GM23338 (cell line): ENCODE measurements at regions not wholly inside any gene's neighbourhood (a gene's known extent, or its start where the extent isn't known, plus 50 kb on each side); places are given as distances from the start of the nearest gene placed in this dataset.

Source experiments
- ATAC-seq: fragments of 200-7000 bp; cut with Tn5 transposase; 3 replicates; pipeline ENCODE4 v1.9.1; 2020
- DNase-seq: peaks from one replicate; pipeline ENCODE4 v3.0.0-alpha.2; 2015; ENCODE audit warnings: low spot score
- H2AFZ ChIP-seq: fragments of 200-600 bp; sonication (generic); 2 replicates; pipeline ENCODE4 v1.8.0; 2016; ENCODE audit warnings: antibody characterized with exemption, mild to moderate bottlenecking, moderate library complexity
- H3F3A ChIP-seq: fragments of 200-600 bp; sonication (generic); replicated peaks from 2 replicates; pipeline ENCODE4 v1.8.0; 2017; ENCODE audit warnings: antibody characterized with exemption, mixed run types, low read depth
- H3K27ac ChIP-seq: fragments of 200-600 bp; sonication (generic); 2 replicates; pipeline ENCODE4 v1.6.1; 2016; ENCODE audit warnings: low read depth
- H3K27me3 ChIP-seq: fragments of 200-600 bp; sonication (generic); 2 replicates; pipeline ENCODE4 v1.8.0; 2016; ENCODE audit warnings: mild to moderate bottlenecking, mixed run types, moderate library complexity; ENCODE audit not compliant: insufficient read depth
- H3K36me3 ChIP-seq: fragments of 200-600 bp; sonication (generic); 2 replicates; pipeline ENCODE4 v1.8.0; 2016; ENCODE audit warnings: mild to moderate bottlenecking; ENCODE audit not compliant: insufficient read depth
- H3K4me1 ChIP-seq: fragments of 200-600 bp; sonication (generic); 2 replicates; pipeline ENCODE4 v1.8.0; 2016; ENCODE audit warnings: mild to moderate bottlenecking, moderate library complexity; ENCODE audit not compliant: insufficient read depth
- H3K4me2 ChIP-seq: fragments of 200-600 bp; sonication (generic); 2 replicates; pipeline ENCODE4 v1.7.1; 2017; ENCODE audit warnings: mixed run types
- H3K4me3 ChIP-seq: fragments of 200-600 bp; sonication (generic); 2 replicates; pipeline ENCODE4 v1.6.1; 2016; ENCODE audit warnings: mixed run types
- H3K79me2 ChIP-seq: fragments of 200-600 bp; sonication (generic); replicated peaks from 2 replicates; pipeline ENCODE4 v1.8.0; 2017; ENCODE audit warnings: mild to moderate bottlenecking; ENCODE audit not compliant: insufficient read depth
- H3K9me2 ChIP-seq: fragments of 200-600 bp; sonication (generic); 2 replicates; pipeline ENCODE4 v1.8.0; 2017; ENCODE audit not compliant: insufficient read depth
- H4K20me1 ChIP-seq: fragments of 200-600 bp; sonication (generic); replicated peaks from 2 replicates; pipeline ENCODE4 v1.8.0; 2017; ENCODE audit warnings: mild to moderate bottlenecking; ENCODE audit not compliant: insufficient read depth
- H3K27ac Mint-ChIP-seq: 2 replicates; pipeline ENCODE4 v1.8.0; 2020; ENCODE audit warnings: inconsistent platforms, mild to moderate bottlenecking, moderate library complexity, mixed read lengths
- H3K27me3 Mint-ChIP-seq: 3 replicates; pipeline ENCODE4 v1.8.0; 2022; ENCODE audit warnings: low read depth, mild to moderate bottlenecking, moderate library complexity, mixed read lengths, inconsistent platforms; ENCODE audit not compliant: insufficient read depth, poor library complexity
- H3K36me3 Mint-ChIP-seq: 3 replicates; pipeline ENCODE4 v1.8.0; 2021; ENCODE audit warnings: low read depth, mild to moderate bottlenecking, inconsistent platforms, moderate library complexity, mixed read lengths
- H3K4me1 Mint-ChIP-seq: 3 replicates; pipeline ENCODE4 v1.8.0; 2020; ENCODE audit warnings: mild to moderate bottlenecking, inconsistent platforms, mixed read lengths
- H3K4me3 Mint-ChIP-seq: 3 replicates; pipeline ENCODE4 v1.8.0; 2021; ENCODE audit warnings: moderate library complexity, mild to moderate bottlenecking, inconsistent platforms, mixed read lengths
- H3K9me3 Mint-ChIP-seq: 3 replicates; pipeline ENCODE4 v1.8.0; 2020; ENCODE audit warnings: moderate library complexity, mild to moderate bottlenecking, inconsistent platforms, mixed read lengths
- CREB1 ChIP-seq: fragments of 250-450 bp; sonication (Bioruptor Pico); IDR thresholded peaks from 2 replicates; pipeline ENCODE4 v1.5.0; 2020; ENCODE audit warnings: low read depth, mild to moderate bottlenecking, moderate library complexity
- CTCF ChIP-seq, 2 experiments: fragments of 200-600 bp in 1 of 2; sonication (generic) in 1 of 2; conservative IDR thresholded peaks; 2 replicates each; pipeline versions ENCODE4 v1.5.1 to v1.6.1; 2016 to 2017; ENCODE audit warnings: antibody characterized with exemption in 2 of 2, low read depth in 2 of 2, mild to moderate bottlenecking in 2 of 2, moderate library complexity in 1 of 2
- ETS1 ChIP-seq: IDR thresholded peaks from 2 replicates; pipeline ENCODE4 v1.6.1; 2016; ENCODE audit warnings: antibody characterized with exemption
- EZH2 ChIP-seq: fragments of 200-600 bp; sonication (generic); IDR thresholded peaks from one replicate; pipeline ENCODE4 v1.8.0; 2017; ENCODE audit warnings: antibody characterized with exemption, mild to moderate bottlenecking, low read depth; ENCODE audit not compliant: unreplicated experiment
- EZH2phosphoT487 ChIP-seq: fragments of 200-600 bp; sonication (generic); IDR thresholded peaks from one replicate; pipeline ENCODE4 v1.8.1; 2018; ENCODE audit warnings: antibody characterized with exemption; ENCODE audit not compliant: unreplicated experiment
- JUNB ChIP-seq: IDR thresholded peaks from one replicate; pipeline ENCODE4 v1.6.1; 2016; ENCODE audit warnings: antibody characterized with exemption; ENCODE audit not compliant: unreplicated experiment
- NANOG ChIP-seq: IDR thresholded peaks from 2 replicates; pipeline ENCODE4 v1.6.1; 2016; ENCODE audit warnings: antibody characterized with exemption, borderline replicate concordance
- POLR2AphosphoS5 ChIP-seq: IDR thresholded peaks from 2 replicates; pipeline ENCODE4 v1.6.1; 2016; ENCODE audit warnings: antibody characterized with exemption, low read depth
- REST ChIP-seq: IDR thresholded peaks from one replicate; pipeline ENCODE4 v1.6.1; 2018; ENCODE audit warnings: antibody characterized with exemption; ENCODE audit not compliant: unreplicated experiment
- STAT1 ChIP-seq: IDR thresholded peaks from one replicate; pipeline ENCODE4 v1.6.1; 2016; ENCODE audit warnings: antibody characterized with exemption; ENCODE audit not compliant: unreplicated experiment
- ZNF114 ChIP-seq: fragments of 250-450 bp; sonication (Bioruptor Pico); IDR thresholded peaks from 2 replicates; pipeline ENCODE4 v1.5.0; 2020; ENCODE audit warnings: mild to moderate bottlenecking, moderate library complexity
- ZNF331 ChIP-seq: fragments of 250-450 bp; sonication (Bioruptor Pico); IDR thresholded peaks from 2 replicates; pipeline ENCODE4 v1.5.0; 2020; ENCODE audit warnings: low read depth, mild to moderate bottlenecking, moderate library complexity
- ZNF462 ChIP-seq: fragments of 250-450 bp; sonication (Bioruptor Pico); IDR thresholded peaks from 2 replicates; pipeline ENCODE4 v1.5.0; 2020; ENCODE audit warnings: mild to moderate bottlenecking, moderate library complexity

GRCh38 chr11:23206741-23207336 lies 346.6 kb upstream of the CCDC179 start:
- no peak overlapping the region for H3K27ac ChIP-seq
- H3K4me3 ChIP-seq = no peak overlapping the region
- DNase-seq = no peak
- Mint-ChIP-seq H3K27me3 (no peaks in the 10 kb centered on the region), H3K36me3 (peaks cover 13% of the 10 kb centered on the region), H3K9me3 (peaks cover 25% of the 10 kb centered on the region), H3K4me3 (no peak overlapping the region), H3K27ac (no peak overlapping the region), H3K4me1 (no peaks in the 10 kb centered on the region)
- H3K79me2 ChIP-seq = no peaks in the 10 kb centered on the region
- ATAC-seq = no peak
- TF ChIP-seq REST = no peak
- no peak for TF ChIP-seq ZNF114 (CRISPR knock-in tag)
- no peak for TF ChIP-seq NANOG
- TF ChIP-seq STAT1 = no peak
- no peak for TF ChIP-seq ZNF331 (CRISPR knock-in tag)
- no peak for TF ChIP-seq EZH2phosphoT487
- TF ChIP-seq POLR2AphosphoS5 = no peak
- TF ChIP-seq CREB1 = no peak
- no peak for TF ChIP-seq CTCF (conservative IDR thresholded peaks at IDR 0.05; ENCODE audit: low read depth in 2 of 2)
- TF ChIP-seq EZH2 = no peak
- TF ChIP-seq ETS1 = no peak
- no peak for TF ChIP-seq JUNB
- TF ChIP-seq ZNF462 (CRISPR knock-in tag) = no peak
- no peaks in the 10 kb centered on the region for H3K27me3 ChIP-seq
- H3K36me3 ChIP-seq = no peaks in the 10 kb centered on the region
- no peak overlapping the region for H3K4me2 ChIP-seq
- H4K20me1 ChIP-seq = no peaks in the 10 kb centered on the region
- H3F3A ChIP-seq = no peaks in the 10 kb centered on the region
- no peak overlapping the region for H2AFZ ChIP-seq
- no peaks in the 10 kb centered on the region for H3K4me1 ChIP-seq
- no peaks in the 10 kb centered on the region for H3K9me2 ChIP-seq
